ENCODE measurements at regions not wholly inside any gene's neighbourhood (a gene's known extent, or its start where the extent isn't known, plus 50 kb on each side); places are given as distances from the start of the nearest gene placed in this dataset.

- TF ChIP-seq ZNF114 (CRISPR knock-in tag; IDR thresholded peaks at IDR 0.05) (no peak), EZH2phosphoT487 (IDR thresholded peaks at IDR 0.05; ENCODE audit: unreplicated experiment) (no peak), EZH2 (IDR thresholded peaks at IDR 0.05; ENCODE audit: low read depth, unreplicated experiment) (no peak), JUNB (IDR thresholded peaks at IDR 0.05; ENCODE audit: unreplicated experiment) (no peak), ETS1 (IDR thresholded peaks at IDR 0.05) (no peak)
These were observed 291.5 kb downstream of the ZNF516 start (continued) for GRCh38 chr18:76203552-76203951.

GRCh38 chr18:76202322-76202721 is 292.7 kb downstream of the ZNF516 start:
- Histone ChIP-seq H3K9me2 (ENCODE audit: insufficient read depth) (no peaks in the 10 kb centered on the region), H3K4me1 (ENCODE audit: insufficient read depth) (no peaks in the 10 kb centered on the region), H3K27ac (ENCODE audit: low read depth) (no peak overlapping the region), H3F3A (replicated peaks; ENCODE audit: low read depth) (no peaks in the 10 kb centered on the region), H3K36me3 (ENCODE audit: insufficient read depth) (peaks cover 4% of the 10 kb centered on the region), H2AFZ (no peak overlapping the region), H4K20me1 (replicated peaks; ENCODE audit: insufficient read depth) (no peaks in the 10 kb centered on the region), H3K79me2 (replicated peaks; ENCODE audit: insufficient read depth) (no peaks in the 10 kb centered on the region), H3K4me2 (no peak overlapping the region), H3K27me3 (ENCODE audit: insufficient read depth) (no peaks in the 10 kb centered on the region), H3K4me3 (no peak overlapping the region)
- DNase-seq (ENCODE audit: low spot score) (no peak), ATAC-seq (no peak)
- Mint-ChIP-seq H3K9me3 (peaks cover 21% of the 10 kb centered on the region), H3K4me3 (no peak overlapping the region), H3K36me3 (ENCODE audit: low read depth) (peaks cover 14% of the 10 kb centered on the region; the same call in 2 of the 3 replicates), H3K4me1 (no peaks in the 10 kb centered on the region), H3K27me3 (ENCODE audit: insufficient read depth, low read depth, poor library complexity) (peaks cover 2% of the 10 kb centered on the region), H3K27ac (no peak overlapping the region)
- TF ChIP-seq ZNF462 (CRISPR knock-in tag; IDR thresholded peaks at IDR 0.05) (no peak), STAT1 (IDR thresholded peaks at IDR 0.05; ENCODE audit: unreplicated experiment) (no peak), EZH2phosphoT487 (IDR thresholded peaks at IDR 0.05; ENCODE audit: unreplicated experiment) (no peak), ETS1 (IDR thresholded peaks at IDR 0.05) (no peak), ZNF331 (CRISPR knock-in tag; IDR thresholded peaks at IDR 0.05; ENCODE audit: low read depth) (no peak), JUNB (IDR thresholded peaks at IDR 0.05; ENCODE audit: unreplicated experiment) (no peak), CREB1 (CRISPR knock-in tag; IDR thresholded peaks at IDR 0.05; ENCODE audit: low read depth) (no peak), POLR2AphosphoS5 (IDR thresholded peaks at IDR 0.05; ENCODE audit: low read depth) (no peak), ZNF114 (CRISPR knock-in tag; IDR thresholded peaks at IDR 0.05) (no peak), NANOG (IDR thresholded peaks at IDR 0.05; ENCODE audit: borderline replicate concordance) (no peak), EZH2 (IDR thresholded peaks at IDR 0.05; ENCODE audit: low read depth, unreplicated experiment) (no peak), CTCF (conservative IDR thresholded peaks at IDR 0.05; ENCODE audit: low read depth in 2 of 2) (no peak)

Data from GM23338 (cell line).